ENCODE measurements at regions not wholly inside any gene's neighbourhood (a gene's known extent, or its start where the extent isn't known, plus 50 kb on each side); places are given as distances from the start of the nearest gene placed in this dataset.

GRCh38 chr9:27800692-27801370 lies 227.6 kb upstream of the C9orf72 start:
- Histone ChIP-seq H3K27ac (ENCODE audit: insufficient read depth in 1 of 2, low read depth in 1 of 2, low read length in 2 of 2, poor library complexity in 1 of 2, severe bottlenecking in 2 of 2) (no peak overlapping the region), H3K27me3 (replicated peaks in 2 of 5; ENCODE audit: control insufficient read depth in 4 of 5, insufficient read depth in 5 of 5, low read length in 4 of 5) (no peaks in the 10 kb centered on the region), H3K9me3 (ENCODE audit: control extremely low read depth in 1 of 5, control insufficient read depth in 4 of 5, insufficient read depth in 2 of 5, low read depth in 1 of 5, low read length in 4 of 5) (no peaks in the 10 kb centered on the region), H3K36me3 (ENCODE audit: control insufficient read depth in 4 of 4, insufficient read depth in 4 of 4, low read length in 3 of 4) (no peaks in the 10 kb centered on the region), H3K4me3 (ENCODE audit: control insufficient read depth in 1 of 7, extremely low read depth in 1 of 7, insufficient read depth in 4 of 7, low read depth in 2 of 7, low read length in 6 of 7) (no peak overlapping the region), H3K4me1 (ENCODE audit: control extremely low read depth in 1 of 4, control insufficient read depth in 4 of 4, insufficient read depth in 4 of 4, low read length in 3 of 4) (no peaks in the 10 kb centered on the region)
- WGBS (ENCODE audit: insufficient coverage) = 100% methylated on average over 2 of the region's 2 CpGs
- POLR2A ChIA-PET = no interaction called here
- no peak for DNase-seq
- CTCF ChIA-PET = no interaction called here

DNA sequence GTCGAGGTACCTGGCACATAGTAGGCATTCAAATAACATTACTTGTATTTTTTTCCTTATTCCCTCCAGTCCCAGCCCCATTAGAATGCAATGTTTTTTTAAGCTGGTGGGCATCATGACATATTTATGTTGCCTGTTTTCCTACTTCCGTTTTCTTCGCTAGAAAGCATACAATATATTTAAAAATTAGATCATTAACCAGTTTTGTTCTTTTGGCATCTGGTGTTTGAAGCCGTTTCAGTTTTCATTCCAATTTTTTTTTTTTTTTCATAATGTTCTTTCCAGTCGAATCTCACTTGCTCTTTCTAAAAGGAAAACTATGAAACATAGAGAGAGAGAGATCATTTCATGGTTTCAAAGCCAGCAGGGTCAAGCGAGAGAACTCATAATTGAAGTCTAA lies 228.3 kb upstream of the C9orf72 start:
- Histone ChIP-seq H3K4me3 (ENCODE audit: control insufficient read depth in 1 of 7, extremely low read depth in 1 of 7, insufficient read depth in 4 of 7, low read depth in 2 of 7, low read length in 6 of 7) (no peak overlapping the region), H3K27me3 (replicated peaks in 2 of 5; ENCODE audit: control insufficient read depth in 4 of 5, insufficient read depth in 5 of 5, low read length in 4 of 5) (no peaks in the 10 kb centered on the region), H3K9me3 (ENCODE audit: control extremely low read depth in 1 of 5, control insufficient read depth in 4 of 5, insufficient read depth in 2 of 5, low read depth in 1 of 5, low read length in 4 of 5) (no peaks in the 10 kb centered on the region), H3K36me3 (ENCODE audit: control insufficient read depth in 4 of 4, insufficient read depth in 4 of 4, low read length in 3 of 4) (no peaks in the 10 kb centered on the region), H3K4me1 (ENCODE audit: control extremely low read depth in 1 of 4, control insufficient read depth in 4 of 4, insufficient read depth in 4 of 4, low read length in 3 of 4) (no peaks in the 10 kb centered on the region), H3K27ac (ENCODE audit: insufficient read depth in 1 of 2, low read depth in 1 of 2, low read length in 2 of 2, poor library complexity in 1 of 2, severe bottlenecking in 2 of 2) (no peak overlapping the region)
- CTCF ChIA-PET = no interaction called here
- 100% methylated on average over 1 of the region's 6 CpGs for WGBS (ENCODE audit: insufficient coverage)
- DNase-seq = no peak
- POLR2A ChIA-PET = no interaction called here

DNA sequence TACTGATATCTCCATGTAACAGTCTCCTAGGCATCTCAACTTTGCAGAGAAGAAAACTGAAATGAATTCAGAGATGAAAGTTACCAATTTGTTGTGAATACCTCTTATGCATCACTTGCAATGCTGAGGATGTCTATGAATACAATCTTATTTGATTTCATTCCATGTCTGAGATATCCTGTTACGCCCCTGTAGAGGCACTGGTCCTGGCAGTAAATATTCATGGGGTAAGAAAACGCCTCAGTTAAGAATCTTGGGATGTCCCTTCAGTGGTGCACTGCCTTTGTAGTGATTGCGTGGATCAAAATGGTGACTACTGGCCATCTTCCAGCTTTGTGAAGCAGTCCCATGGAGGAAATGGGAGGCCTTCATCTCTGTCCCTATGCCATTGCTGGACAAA lies 229.1 kb upstream of the C9orf72 start:
- Histone ChIP-seq H3K27ac (ENCODE audit: insufficient read depth in 1 of 2, low read depth in 1 of 2, low read length in 2 of 2, poor library complexity in 1 of 2, severe bottlenecking in 2 of 2) (no peak overlapping the region), H3K4me1 (ENCODE audit: control extremely low read depth in 1 of 4, control insufficient read depth in 4 of 4, insufficient read depth in 4 of 4, low read length in 3 of 4) (no peaks in the 10 kb centered on the region), H3K4me3 (ENCODE audit: control insufficient read depth in 1 of 7, extremely low read depth in 1 of 7, insufficient read depth in 4 of 7, low read depth in 2 of 7, low read length in 6 of 7) (no peak overlapping the region), H3K27me3 (replicated peaks in 2 of 5; ENCODE audit: control insufficient read depth in 4 of 5, insufficient read depth in 5 of 5, low read length in 4 of 5) (no peaks in the 10 kb centered on the region), H3K9me3 (ENCODE audit: control extremely low read depth in 1 of 5, control insufficient read depth in 4 of 5, insufficient read depth in 2 of 5, low read depth in 1 of 5, low read length in 4 of 5) (no peaks in the 10 kb centered on the region), H3K36me3 (ENCODE audit: control insufficient read depth in 4 of 4, insufficient read depth in 4 of 4, low read length in 3 of 4) (no peaks in the 10 kb centered on the region)
- CTCF ChIA-PET = interaction anchor here (1.5 kb wide), 1 partner anchor 39 kb away, joined by 3 read pairs; no protein-coding TSS in a partner anchor
- DNase-seq = no peak
- 92% methylated on average over 3 of the region's 3 CpGs for WGBS (ENCODE audit: insufficient coverage)
- POLR2A ChIA-PET = no interaction called here

GRCh38 chr9:27808864-27809263 lies 235.6 kb upstream of the C9orf72 start:
- whole genome bisulfite sequencing (ENCODE audit: insufficient coverage) = 74% methylated on average over 4 of the region's 4 CpGs
- no peaks in the 10 kb centered on the region for H3K27me3 ChIP-seq (replicated peaks in 2 of 5; ENCODE audit: control insufficient read depth in 4 of 5, insufficient read depth in 5 of 5, low read length in 4 of 5)
- ChIA-PET POLR2A (no interaction called here), CTCF (no interaction called here)
- no peaks in the 10 kb centered on the region for H3K36me3 ChIP-seq (ENCODE audit: control insufficient read depth in 4 of 4, insufficient read depth in 4 of 4, low read length in 3 of 4)
- H3K9me3 ChIP-seq (ENCODE audit: control extremely low read depth in 1 of 5, control insufficient read depth in 4 of 5, insufficient read depth in 2 of 5, low read depth in 1 of 5, low read length in 4 of 5) = no peaks in the 10 kb centered on the region
- no peak for DNase-seq
- H3K4me3 ChIP-seq (ENCODE audit: control insufficient read depth in 1 of 7, extremely low read depth in 1 of 7, insufficient read depth in 4 of 7, low read depth in 2 of 7, low read length in 6 of 7) = no peak overlapping the region
- H3K27ac ChIP-seq (ENCODE audit: insufficient read depth in 1 of 2, low read depth in 1 of 2, low read length in 2 of 2, poor library complexity in 1 of 2, severe bottlenecking in 2 of 2) = no peak overlapping the region
- H3K4me1 ChIP-seq (ENCODE audit: control extremely low read depth in 1 of 4, control insufficient read depth in 4 of 4, insufficient read depth in 4 of 4, low read length in 3 of 4) = no peaks in the 10 kb centered on the region

- Histone ChIP-seq H3K4me1 (ENCODE audit: control extremely low read depth in 1 of 4, control insufficient read depth in 4 of 4, insufficient read depth in 4 of 4, low read length in 3 of 4) (no peaks in the 10 kb centered on the region), H3K27ac (ENCODE audit: insufficient read depth in 1 of 2, low read depth in 1 of 2, low read length in 2 of 2, poor library complexity in 1 of 2, severe bottlenecking in 2 of 2) (no peak overlapping the region), H3K27me3 (replicated peaks in 2 of 5; ENCODE audit: control insufficient read depth in 4 of 5, insufficient read depth in 5 of 5, low read length in 4 of 5) (no peaks in the 10 kb centered on the region), H3K9me3 (ENCODE audit: control extremely low read depth in 1 of 5, control insufficient read depth in 4 of 5, insufficient read depth in 2 of 5, low read depth in 1 of 5, low read length in 4 of 5) (no peaks in the 10 kb centered on the region), H3K36me3 (ENCODE audit: control insufficient read depth in 4 of 4, insufficient read depth in 4 of 4, low read length in 3 of 4) (no peaks in the 10 kb centered on the region), H3K4me3 (ENCODE audit: control insufficient read depth in 1 of 7, extremely low read depth in 1 of 7, insufficient read depth in 4 of 7, low read depth in 2 of 7, low read length in 6 of 7) (no peak overlapping the region)
- POLR2A ChIA-PET = no interaction called here
- WGBS (ENCODE audit: insufficient coverage) = 95% methylated on average over 2 of the region's 3 CpGs
- CTCF ChIA-PET = no interaction called here
- no peak for DNase-seq
Measured at GRCh38 chr9:27817747-27818146, 244.5 kb upstream of the C9orf72 start.

GRCh38 chr9:27818348-27818747 lies 245.1 kb upstream of the C9orf72 start:
- H3K4me1 ChIP-seq (ENCODE audit: control extremely low read depth in 1 of 4, control insufficient read depth in 4 of 4, insufficient read depth in 4 of 4, low read length in 3 of 4) = no peaks in the 10 kb centered on the region
- ChIA-PET POLR2A (no interaction called here), CTCF (interaction anchor here (0.6 kb wide), 1 partner anchor 77 kb away, joined by 3 read pairs; no protein-coding TSS in a partner anchor)
- H3K9me3 ChIP-seq (ENCODE audit: control extremely low read depth in 1 of 5, control insufficient read depth in 4 of 5, insufficient read depth in 2 of 5, low read depth in 1 of 5, low read length in 4 of 5) = no peaks in the 10 kb centered on the region
- DNase-seq = no peak
- no peaks in the 10 kb centered on the region for H3K27me3 ChIP-seq (replicated peaks in 2 of 5; ENCODE audit: control insufficient read depth in 4 of 5, insufficient read depth in 5 of 5, low read length in 4 of 5)
- H3K4me3 ChIP-seq (ENCODE audit: control insufficient read depth in 1 of 7, extremely low read depth in 1 of 7, insufficient read depth in 4 of 7, low read depth in 2 of 7, low read length in 6 of 7) = no peak overlapping the region
- no peaks in the 10 kb centered on the region for H3K36me3 ChIP-seq (ENCODE audit: control insufficient read depth in 4 of 4, insufficient read depth in 4 of 4, low read length in 3 of 4)
- no peak overlapping the region for H3K27ac ChIP-seq (ENCODE audit: insufficient read depth in 1 of 2, low read depth in 1 of 2, low read length in 2 of 2, poor library complexity in 1 of 2, severe bottlenecking in 2 of 2)
- WGBS (ENCODE audit: insufficient coverage) = 100% methylated on average over 2 of the region's 7 CpGs

DNA sequence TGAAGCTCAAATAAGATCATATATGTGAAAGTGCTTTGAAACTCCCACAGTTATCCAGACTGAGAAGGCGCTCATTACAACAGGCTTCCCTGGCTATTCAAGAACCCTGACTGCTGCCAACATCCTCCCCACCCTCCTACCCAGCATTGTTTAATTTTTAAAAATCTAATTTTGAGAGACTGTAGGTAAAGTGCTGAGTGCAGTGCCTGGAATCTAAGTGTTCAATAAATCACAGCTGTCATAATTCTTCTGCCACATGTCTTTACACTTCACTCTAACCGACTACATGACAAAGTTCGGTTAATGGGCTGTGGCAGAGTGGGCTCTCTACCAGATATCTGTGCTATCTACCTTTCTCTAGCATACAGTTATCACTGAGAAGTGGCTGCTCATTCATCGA lies 255.6 kb upstream of the C9orf72 start:
- POLR2A ChIA-PET = no interaction called here
- Histone ChIP-seq H3K4me3 (ENCODE audit: control insufficient read depth in 1 of 7, extremely low read depth in 1 of 7, insufficient read depth in 4 of 7, low read depth in 2 of 7, low read length in 6 of 7) (no peak overlapping the region), H3K27me3 (replicated peaks in 2 of 5; ENCODE audit: control insufficient read depth in 4 of 5, insufficient read depth in 5 of 5, low read length in 4 of 5) (no peaks in the 10 kb centered on the region), H3K9me3 (ENCODE audit: control extremely low read depth in 1 of 5, control insufficient read depth in 4 of 5, insufficient read depth in 2 of 5, low read depth in 1 of 5, low read length in 4 of 5) (no peaks in the 10 kb centered on the region), H3K4me1 (ENCODE audit: control extremely low read depth in 1 of 4, control insufficient read depth in 4 of 4, insufficient read depth in 4 of 4, low read length in 3 of 4) (no peaks in the 10 kb centered on the region), H3K27ac (ENCODE audit: insufficient read depth in 1 of 2, low read depth in 1 of 2, low read length in 2 of 2, poor library complexity in 1 of 2, severe bottlenecking in 2 of 2) (no peak overlapping the region), H3K36me3 (ENCODE audit: control insufficient read depth in 4 of 4, insufficient read depth in 4 of 4, low read length in 3 of 4) (no peaks in the 10 kb centered on the region)
- CTCF ChIA-PET = no interaction called here
- DNase-seq = no peak
- WGBS (ENCODE audit: insufficient coverage) = 93% methylated on average over 2 of the region's 4 CpGs
